Panc1 (cell line): ENCODE measurements at regions not wholly inside any gene's neighbourhood (a gene's known extent, or its start where the extent isn't known, plus 50 kb on each side); places are given as distances from the start of the nearest gene placed in this dataset.

ENCODE experiments used
- ATAC-seq: fragments of 200-7000 bp; cut with Tn5 transposase; 2 replicates; pipeline ENCODE4 v1.9.1; 2020; ENCODE audit warnings: mild to moderate bottlenecking, moderate library complexity
- BruUV-seq: library from RNA; stranded (reverse); fragments of 400-500 nt; replicated peaks from 2 replicates; lab custom pipeline; 2021; lab: Mats Ljungman, UMichigan
- CTCF ChIA-PET: fragments of 300-600 bp; sonication (Branson Sonifier 250); formaldehyde crosslinking; loops from one replicate; lab custom pipeline; 2022; ENCODE audit warnings: antibody characterized with exemption; lab: Charles Lee
- POLR2A ChIA-PET: fragments of 300-600 bp; sonication (Branson Sonifier 250); formaldehyde crosslinking; loops from one replicate; lab custom pipeline; 2022; ENCODE audit warnings: antibody characterized with exemption; lab: Charles Lee
- DNase-seq: peaks from one replicate; pipeline ENCODE4 v3.0.0-alpha.2; 2010; ENCODE audit warnings: low read depth, low spot score
- H3K27ac ChIP-seq: 2 replicates; pipeline ENCODE4 v1.5.1; 2011; ENCODE audit warnings: mild to moderate bottlenecking, low read length, inconsistent platforms
- H3K27me3 ChIP-seq: fragments of 200-500 bp; sonication (Bioruptor generic); 2 replicates; pipeline ENCODE4 v1.6.0; 2014; ENCODE audit warnings: low read length, inconsistent platforms; ENCODE audit not compliant: control insufficient read depth, insufficient read depth
- H3K36me3 ChIP-seq: fragments of 200-500 bp; sonication (Bioruptor generic); 2 replicates; pipeline ENCODE4 v1.5.1; 2014; ENCODE audit warnings: inconsistent platforms, mild to moderate bottlenecking, low read length, moderate library complexity; ENCODE audit not compliant: control insufficient read depth, insufficient read depth
- H3K4me1 ChIP-seq: 2 replicates; pipeline ENCODE4 v1.5.1; 2011; ENCODE audit warnings: inconsistent platforms, mild to moderate bottlenecking, low read length, moderate library complexity; ENCODE audit not compliant: control insufficient read depth, insufficient read depth
- H3K4me3 ChIP-seq, 2 experiments: 2 replicates each; pipeline ENCODE4 v1.5.1; 2011 to 2012; ENCODE audit warnings: low read depth in 2 of 2, low read length in 2 of 2, mild to moderate bottlenecking in 2 of 2, inconsistent platforms in 1 of 2, moderate library complexity in 1 of 2
- H3K9me3 ChIP-seq: fragments of 200-500 bp; sonication (Bioruptor generic); 2 replicates; pipeline ENCODE4 v1.5.1; 2014; ENCODE audit warnings: low read depth, mild to moderate bottlenecking, inconsistent platforms, low read length, moderate library complexity; ENCODE audit not compliant: control insufficient read depth, insufficient read depth
- POLR2AphosphoS5 ChIP-seq: IDR thresholded peaks from 2 replicates; pipeline ENCODE4 v1.6.1; 2012; ENCODE audit warnings: mild to moderate bottlenecking, low read depth, low read length, moderate library complexity
- SIN3A ChIP-seq: IDR thresholded peaks from 2 replicates; pipeline ENCODE4 v1.6.1; 2012; ENCODE audit warnings: low read depth, mild to moderate bottlenecking, low read length, moderate library complexity, borderline replicate concordance; ENCODE audit not compliant: insufficient read depth
- TCF7L2 ChIP-seq: IDR thresholded peaks from 2 replicates; pipeline ENCODE4 v1.6.1; 2011; ENCODE audit warnings: mild to moderate bottlenecking, low read depth, low read length, inconsistent platforms
- in situ Hi-C: cut with HindIII; loops from 2 replicates; pipeline ENCODE4 v1.10.0; 2016; ENCODE audit warnings: low sequenced_read_pairs, low pct_unique_long_range_greater_than_20kb
- intact Hi-C: fragments of 100-400 bp; cut with micrococcal nuclease; formaldehyde crosslinking; loops from one replicate; pipeline ENCODE4 v1.10.0; 2022; ENCODE audit not compliant: unreplicated experiment
- TF ChIP-seq, protein P1 (sequence below), 2 experiments: IDR thresholded peaks; 2 replicates each; pipeline ENCODE4 v1.6.1; 2011 to 2012; ENCODE audit warnings: low read depth in 2 of 2, control low read depth in 1 of 2, low read length in 1 of 2, mild to moderate bottlenecking in 1 of 2, moderate library complexity in 1 of 2; ENCODE audit not compliant: insufficient read depth in 1 of 2
- TF ChIP-seq, protein P2 (sequence below): fragments of 450-650 bp; IDR thresholded peaks from 2 replicates; pipeline ENCODE4 v1.5.1; 2017; ENCODE audit warnings: mild to moderate bottlenecking

DNA sequence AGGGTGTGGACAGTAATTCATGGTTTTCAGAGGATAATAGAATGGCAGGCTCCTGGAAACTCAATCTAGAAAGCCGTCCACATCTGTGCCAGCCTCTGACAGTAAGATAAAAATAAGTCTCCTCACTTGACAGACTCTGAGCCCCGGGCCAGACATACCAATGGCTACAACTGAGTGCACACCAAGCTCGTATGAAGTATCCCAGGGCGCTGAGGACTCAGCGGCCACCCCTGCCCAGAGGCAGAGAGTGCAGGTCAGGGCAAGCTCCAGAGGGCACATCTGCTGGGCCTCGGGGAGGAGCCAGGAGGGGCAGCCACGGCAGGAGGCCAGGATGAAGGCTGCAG lies 262.8 kb upstream of the TCERG1L start:
- in situ Hi-C loops, result no loop called here
- H3K27me3 ChIP-seq, result no peaks in the 10 kb centered on the region; the same call in 1 of the 2 replicates
- CTCF ChIA-PET, result no interaction called here
- no peaks in the 10 kb centered on the region for H3K4me1 ChIP-seq
- no peaks in the 10 kb centered on the region for H3K9me3 ChIP-seq
- BruUV-seq, result no TSS peak
- TF ChIP-seq TCF7L2, result no peak
- no peak for TF ChIP-seq POLR2AphosphoS5
- no peak for TF ChIP-seq SIN3A
- TF ChIP-seq, protein P1, sequence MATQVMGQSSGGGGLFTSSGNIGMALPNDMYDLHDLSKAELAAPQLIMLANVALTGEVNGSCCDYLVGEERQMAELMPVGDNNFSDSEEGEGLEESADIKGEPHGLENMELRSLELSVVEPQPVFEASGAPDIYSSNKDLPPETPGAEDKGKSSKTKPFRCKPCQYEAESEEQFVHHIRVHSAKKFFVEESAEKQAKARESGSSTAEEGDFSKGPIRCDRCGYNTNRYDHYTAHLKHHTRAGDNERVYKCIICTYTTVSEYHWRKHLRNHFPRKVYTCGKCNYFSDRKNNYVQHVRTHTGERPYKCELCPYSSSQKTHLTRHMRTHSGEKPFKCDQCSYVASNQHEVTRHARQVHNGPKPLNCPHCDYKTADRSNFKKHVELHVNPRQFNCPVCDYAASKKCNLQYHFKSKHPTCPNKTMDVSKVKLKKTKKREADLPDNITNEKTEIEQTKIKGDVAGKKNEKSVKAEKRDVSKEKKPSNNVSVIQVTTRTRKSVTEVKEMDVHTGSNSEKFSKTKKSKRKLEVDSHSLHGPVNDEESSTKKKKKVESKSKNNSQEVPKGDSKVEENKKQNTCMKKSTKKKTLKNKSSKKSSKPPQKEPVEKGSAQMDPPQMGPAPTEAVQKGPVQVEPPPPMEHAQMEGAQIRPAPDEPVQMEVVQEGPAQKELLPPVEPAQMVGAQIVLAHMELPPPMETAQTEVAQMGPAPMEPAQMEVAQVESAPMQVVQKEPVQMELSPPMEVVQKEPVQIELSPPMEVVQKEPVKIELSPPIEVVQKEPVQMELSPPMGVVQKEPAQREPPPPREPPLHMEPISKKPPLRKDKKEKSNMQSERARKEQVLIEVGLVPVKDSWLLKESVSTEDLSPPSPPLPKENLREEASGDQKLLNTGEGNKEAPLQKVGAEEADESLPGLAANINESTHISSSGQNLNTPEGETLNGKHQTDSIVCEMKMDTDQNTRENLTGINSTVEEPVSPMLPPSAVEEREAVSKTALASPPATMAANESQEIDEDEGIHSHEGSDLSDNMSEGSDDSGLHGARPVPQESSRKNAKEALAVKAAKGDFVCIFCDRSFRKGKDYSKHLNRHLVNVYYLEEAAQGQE (IDR thresholded peaks at IDR 0.05; ENCODE audit: insufficient read depth in 1 of 2, low read depth in 2 of 2, low read length in 1 of 2), result no peak
- TF ChIP-seq, protein P2, sequence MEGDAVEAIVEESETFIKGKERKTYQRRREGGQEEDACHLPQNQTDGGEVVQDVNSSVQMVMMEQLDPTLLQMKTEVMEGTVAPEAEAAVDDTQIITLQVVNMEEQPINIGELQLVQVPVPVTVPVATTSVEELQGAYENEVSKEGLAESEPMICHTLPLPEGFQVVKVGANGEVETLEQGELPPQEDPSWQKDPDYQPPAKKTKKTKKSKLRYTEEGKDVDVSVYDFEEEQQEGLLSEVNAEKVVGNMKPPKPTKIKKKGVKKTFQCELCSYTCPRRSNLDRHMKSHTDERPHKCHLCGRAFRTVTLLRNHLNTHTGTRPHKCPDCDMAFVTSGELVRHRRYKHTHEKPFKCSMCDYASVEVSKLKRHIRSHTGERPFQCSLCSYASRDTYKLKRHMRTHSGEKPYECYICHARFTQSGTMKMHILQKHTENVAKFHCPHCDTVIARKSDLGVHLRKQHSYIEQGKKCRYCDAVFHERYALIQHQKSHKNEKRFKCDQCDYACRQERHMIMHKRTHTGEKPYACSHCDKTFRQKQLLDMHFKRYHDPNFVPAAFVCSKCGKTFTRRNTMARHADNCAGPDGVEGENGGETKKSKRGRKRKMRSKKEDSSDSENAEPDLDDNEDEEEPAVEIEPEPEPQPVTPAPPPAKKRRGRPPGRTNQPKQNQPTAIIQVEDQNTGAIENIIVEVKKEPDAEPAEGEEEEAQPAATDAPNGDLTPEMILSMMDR, result no peak
- no peak for ATAC-seq
- DNase-seq, result no peak
- no peaks in the 10 kb centered on the region for H3K36me3 ChIP-seq
- H3K4me3 ChIP-seq, result no peak overlapping the region
- POLR2A ChIA-PET, result no interaction called here
- no peak overlapping the region for H3K27ac ChIP-seq
- intact Hi-C loops, result no loop called here

DNA sequence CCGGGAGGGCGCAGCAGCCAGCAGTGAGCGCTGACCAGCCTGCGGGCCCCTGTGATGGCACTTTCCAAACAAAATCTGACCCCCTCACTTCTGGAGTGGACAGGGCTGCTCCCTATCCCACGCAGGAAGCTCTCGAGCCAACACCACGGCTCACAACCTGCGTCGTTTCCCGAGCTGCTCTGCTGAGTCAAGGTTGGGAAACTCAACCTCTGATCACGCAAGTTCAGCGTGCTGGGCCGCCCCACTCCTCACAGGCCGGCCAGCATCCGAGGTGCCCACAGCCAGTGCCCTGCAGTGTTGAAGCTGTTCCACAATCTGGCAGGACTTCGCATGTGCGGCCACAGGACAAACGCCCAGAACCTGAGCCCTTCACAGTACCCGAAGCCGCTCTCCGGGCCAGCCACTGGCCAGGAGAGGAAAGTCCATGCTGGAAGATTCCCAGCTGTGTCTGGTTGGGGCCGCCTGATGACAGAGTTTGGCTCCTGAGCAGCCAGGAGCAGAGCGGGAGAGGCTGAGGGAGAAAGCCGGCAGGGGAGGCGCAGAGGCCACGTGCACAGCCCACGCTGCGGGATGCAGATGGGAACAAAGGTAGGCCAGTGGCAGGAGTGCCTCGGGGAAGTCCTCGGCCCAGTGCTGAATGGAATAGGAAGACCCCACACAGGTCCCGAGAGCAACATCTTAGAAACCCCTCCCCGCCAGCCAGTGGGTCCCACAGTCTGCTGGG lies 263.3 kb upstream of the TCERG1L start:
- Histone ChIP-seq H3K36me3 (no peaks in the 10 kb centered on the region), H3K4me3 (no peak overlapping the region), H3K27ac (no peak overlapping the region), H3K9me3 (no peaks in the 10 kb centered on the region), H3K27me3 (no peaks in the 10 kb centered on the region; the same call in 1 of the 2 replicates), H3K4me1 (no peaks in the 10 kb centered on the region)
- TF ChIP-seq TCF7L2, result no peak
- no peak for TF ChIP-seq SIN3A
- TF ChIP-seq POLR2AphosphoS5, result no peak
- TF ChIP-seq, protein P2, result no peak
- TF ChIP-seq, protein P1 (IDR thresholded peaks at IDR 0.05; ENCODE audit: insufficient read depth in 1 of 2, low read depth in 2 of 2, low read length in 1 of 2), result no peak
- CTCF ChIA-PET, result no interaction called here
- POLR2A ChIA-PET, result no interaction called here
- intact Hi-C loops (no loop called here), in situ Hi-C loops (no loop called here)
- ATAC-seq (no peak), DNase-seq (no peak)
- BruUV-seq, result no TSS peak
